Fibroblast of villous mesenchyme (primary cell): ENCODE measurements at regions not wholly inside any gene's neighbourhood (a gene's known extent, or its start where the extent isn't known, plus 50 kb on each side); places are given as distances from the start of the nearest gene placed in this dataset.
"Not testable (repeated sequence)": the region's sequence is repeated elsewhere in the genome, so short reads cannot be mapped to it uniquely, and the experiment has no call there.

Source experiments
- DNase-seq: peaks from one replicate; pipeline ENCODE4 v3.0.0-alpha.2; 2010; ENCODE audit warnings: low read depth
- H3K4me3 ChIP-seq: 2 replicates; pipeline ENCODE4 v1.5.1; 2011; ENCODE audit warnings: low read depth, mild to moderate bottlenecking, low read length
- CTCF ChIP-seq: IDR thresholded peaks from 2 replicates; pipeline ENCODE4 v1.5.1; 2012; ENCODE audit warnings: low read depth, mild to moderate bottlenecking, low read length; ENCODE audit not compliant: insufficient read depth

GRCh38 chr4:111323496-111323895 is 700.6 kb upstream of the PITX2 start:
- TF ChIP-seq CTCF, result no peak
- peak; percentile 22 for DNase-seq
- no peak overlapping the region for H3K4me3 ChIP-seq

GRCh38 chr4:111323916-111324315 is 701.0 kb upstream of the PITX2 start:
- TF ChIP-seq CTCF, result no peak
- H3K4me3 ChIP-seq, result no peak overlapping the region
- DNase-seq, result peak; percentile 13

- no peak overlapping the region for H3K4me3 ChIP-seq
- DNase-seq, result no peak
- no peak for TF ChIP-seq CTCF
These were observed 703.6 kb upstream of the PITX2 start for GRCh38 chr4:111326450-111326849.

- DNase-seq, result no peak
- no peak for TF ChIP-seq CTCF
- no peak overlapping the region for H3K4me3 ChIP-seq
These were observed 707.9 kb upstream of the PITX2 start for GRCh38 chr4:111330786-111331185.

GRCh38 chr4:111334361-111334760 is 711.5 kb upstream of the PITX2 start:
- DNase-seq, result no peak
- no peak overlapping the region for H3K4me3 ChIP-seq
- TF ChIP-seq CTCF, result no peak

- H3K4me3 ChIP-seq, DNase-seq: not testable (repeated sequence)
These were observed 714.5 kb upstream of the PITX2 start for GRCh38 chr4:111337186-111337876.

- DNase-seq, result no peak
- no peak for TF ChIP-seq CTCF
- H3K4me3 ChIP-seq, result no peak overlapping the region
These were observed 736.7 kb upstream of the PITX2 start for GRCh38 chr4:111359602-111360001.
